Fibroblast of the aortic adventitia (primary cell): ENCODE measurements at regions not wholly inside any gene's neighbourhood (a gene's known extent, or its start where the extent isn't known, plus 50 kb on each side); places are given as distances from the start of the nearest gene placed in this dataset.

Experiments used
- DNase-seq: peaks from one replicate; pipeline ENCODE4 v3.0.0-alpha.2; 2010; ENCODE audit warnings: low read depth
- H3K4me3 ChIP-seq: 2 replicates; pipeline ENCODE4 v1.5.1; 2011; ENCODE audit warnings: low read depth, mild to moderate bottlenecking, control low read depth, low read length, moderate library complexity
- TF ChIP-seq, protein P1 (sequence below): IDR thresholded peaks from 2 replicates; pipeline ENCODE4 v1.5.1; 2011; ENCODE audit warnings: mild to moderate bottlenecking, low read length, control low read depth, inconsistent platforms; ENCODE audit not compliant: insufficient read depth

DNA sequence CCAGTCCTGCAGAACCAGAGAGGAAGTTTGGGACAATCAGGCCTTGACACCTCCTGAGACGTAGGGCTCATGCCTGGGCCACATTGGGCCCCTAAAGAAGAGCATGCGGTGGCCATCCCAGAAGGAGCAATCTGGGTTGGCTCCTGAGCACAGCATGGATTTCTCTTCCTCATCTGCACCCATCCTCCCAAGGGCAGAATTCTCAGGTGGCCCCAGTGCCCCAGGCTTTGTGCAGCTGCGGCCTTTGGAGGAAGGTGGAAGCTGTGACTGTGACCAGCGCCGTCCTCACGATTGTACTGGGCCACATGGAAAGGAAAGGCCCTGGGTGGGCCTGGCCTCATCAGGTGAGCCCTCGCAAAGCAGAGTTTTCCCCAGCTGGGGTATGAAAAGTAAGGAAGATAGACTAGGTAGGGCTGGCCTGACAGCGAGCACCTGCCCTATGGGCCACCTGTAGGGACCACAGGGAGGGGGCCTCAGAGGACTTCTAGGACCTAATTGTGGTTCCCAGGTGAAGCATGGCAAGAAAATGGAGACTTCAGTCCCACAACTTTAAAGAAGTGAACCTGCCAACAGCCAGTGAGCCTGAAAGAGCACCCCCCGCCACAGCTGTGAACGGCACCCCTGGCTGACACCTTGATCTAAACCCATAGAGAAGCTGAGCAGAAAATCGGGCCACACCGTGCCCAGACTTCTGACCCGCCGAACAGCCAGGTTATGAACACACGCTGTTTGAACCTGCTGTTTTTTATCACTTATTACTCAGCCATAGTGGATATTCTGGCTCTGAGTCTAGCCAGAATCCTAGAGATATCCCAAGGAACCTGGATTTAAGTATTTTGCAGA, 164.1 kb downstream of the IRX2 start:
- no peak for DNase-seq
- no peak overlapping the region for H3K4me3 ChIP-seq

DNA sequence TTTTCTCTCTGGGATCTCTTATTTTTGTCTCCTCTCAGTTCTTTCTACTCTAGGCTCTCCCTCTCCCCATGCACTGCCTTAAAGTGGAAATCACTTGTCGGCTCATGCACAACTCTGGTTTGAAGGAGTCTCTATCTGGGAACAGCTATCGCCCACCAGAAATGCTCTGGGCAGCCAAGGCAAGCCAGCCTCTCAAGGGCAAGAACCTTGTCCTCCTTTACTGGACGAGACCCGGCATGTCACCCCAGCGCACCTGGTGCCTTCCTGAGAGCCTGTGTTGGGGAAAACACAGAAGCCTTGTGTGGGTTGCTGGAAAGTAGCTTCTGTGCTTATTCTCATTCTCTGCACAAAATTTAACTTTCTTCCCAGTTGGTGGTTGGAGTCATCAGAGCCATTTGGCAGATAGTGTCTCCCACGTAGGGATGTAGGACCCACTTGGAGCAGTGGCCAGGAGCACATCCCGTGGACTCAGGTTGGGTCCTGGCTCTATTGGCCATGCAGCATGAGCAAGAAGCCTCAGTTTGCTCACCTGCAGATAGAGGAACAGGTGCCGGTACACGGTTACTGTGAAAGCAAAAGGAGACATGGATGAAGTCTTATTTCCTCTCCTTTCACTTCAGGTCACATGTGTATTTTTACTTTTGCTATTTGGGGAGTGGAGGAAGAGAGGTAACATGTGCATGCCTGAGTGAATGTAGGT, 165.3 kb downstream of the IRX2 start:
- TF ChIP-seq, protein P1, sequence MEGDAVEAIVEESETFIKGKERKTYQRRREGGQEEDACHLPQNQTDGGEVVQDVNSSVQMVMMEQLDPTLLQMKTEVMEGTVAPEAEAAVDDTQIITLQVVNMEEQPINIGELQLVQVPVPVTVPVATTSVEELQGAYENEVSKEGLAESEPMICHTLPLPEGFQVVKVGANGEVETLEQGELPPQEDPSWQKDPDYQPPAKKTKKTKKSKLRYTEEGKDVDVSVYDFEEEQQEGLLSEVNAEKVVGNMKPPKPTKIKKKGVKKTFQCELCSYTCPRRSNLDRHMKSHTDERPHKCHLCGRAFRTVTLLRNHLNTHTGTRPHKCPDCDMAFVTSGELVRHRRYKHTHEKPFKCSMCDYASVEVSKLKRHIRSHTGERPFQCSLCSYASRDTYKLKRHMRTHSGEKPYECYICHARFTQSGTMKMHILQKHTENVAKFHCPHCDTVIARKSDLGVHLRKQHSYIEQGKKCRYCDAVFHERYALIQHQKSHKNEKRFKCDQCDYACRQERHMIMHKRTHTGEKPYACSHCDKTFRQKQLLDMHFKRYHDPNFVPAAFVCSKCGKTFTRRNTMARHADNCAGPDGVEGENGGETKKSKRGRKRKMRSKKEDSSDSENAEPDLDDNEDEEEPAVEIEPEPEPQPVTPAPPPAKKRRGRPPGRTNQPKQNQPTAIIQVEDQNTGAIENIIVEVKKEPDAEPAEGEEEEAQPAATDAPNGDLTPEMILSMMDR, result no peak
- H3K4me3 ChIP-seq, result no peak overlapping the region
- DNase-seq, result no peak

More for the DNA sequence above, 164.1 kb downstream of the IRX2 start:
- TF ChIP-seq, protein P1, result no peak

DNA sequence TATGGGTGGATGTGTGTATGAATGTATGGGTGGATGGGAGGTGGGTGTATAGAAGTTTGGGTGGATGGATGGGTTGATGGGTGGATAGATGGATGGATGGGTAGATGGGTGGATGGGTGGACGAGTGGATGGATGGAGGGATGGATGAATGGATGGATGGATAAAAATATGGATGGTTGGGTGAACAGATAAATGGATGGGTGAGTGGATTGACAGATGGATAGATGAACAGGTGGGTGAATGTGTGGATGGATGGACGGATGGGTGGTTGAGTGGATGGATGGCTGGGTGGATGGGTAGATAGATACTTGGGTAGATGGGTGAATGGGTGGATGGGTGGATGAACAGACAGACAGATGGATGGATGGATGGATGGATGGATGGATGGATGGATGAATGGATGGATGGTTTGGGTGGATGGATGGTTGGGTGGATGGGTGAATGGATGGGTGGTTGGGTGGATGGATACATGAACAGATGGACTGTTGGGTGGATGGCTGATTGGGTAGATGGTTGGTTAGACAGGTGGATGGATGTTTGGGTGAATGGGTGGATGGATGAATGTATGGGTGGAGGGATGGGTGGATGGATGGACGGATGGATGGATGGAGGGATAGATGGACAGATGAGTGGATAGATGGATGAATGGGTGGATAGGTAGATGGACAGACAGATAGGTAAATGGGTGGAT, 166.8 kb downstream of the IRX2 start:
- TF ChIP-seq, protein P1, result no peak
- H3K4me3 ChIP-seq, result no peak overlapping the region
- DNase-seq, result no peak

DNA sequence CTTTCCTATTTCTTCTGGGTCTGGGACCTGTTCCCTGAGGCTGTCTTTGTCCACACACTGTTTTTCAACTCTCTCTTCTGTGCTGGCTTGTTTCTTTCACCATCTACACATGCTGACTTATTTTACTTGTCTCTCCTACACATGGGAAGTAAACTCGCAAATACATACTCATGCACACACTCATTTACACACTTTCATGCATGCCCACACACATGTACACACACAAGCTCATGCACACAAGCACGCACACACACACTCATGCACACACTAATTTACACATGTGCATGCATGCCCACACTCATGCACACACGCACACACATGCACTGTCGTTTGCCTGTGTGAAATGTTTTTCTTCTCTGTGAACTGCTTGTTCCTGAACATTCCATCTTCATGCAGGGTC, 169.0 kb downstream of the IRX2 start:
- TF ChIP-seq, protein P1, result no peak

DNA sequence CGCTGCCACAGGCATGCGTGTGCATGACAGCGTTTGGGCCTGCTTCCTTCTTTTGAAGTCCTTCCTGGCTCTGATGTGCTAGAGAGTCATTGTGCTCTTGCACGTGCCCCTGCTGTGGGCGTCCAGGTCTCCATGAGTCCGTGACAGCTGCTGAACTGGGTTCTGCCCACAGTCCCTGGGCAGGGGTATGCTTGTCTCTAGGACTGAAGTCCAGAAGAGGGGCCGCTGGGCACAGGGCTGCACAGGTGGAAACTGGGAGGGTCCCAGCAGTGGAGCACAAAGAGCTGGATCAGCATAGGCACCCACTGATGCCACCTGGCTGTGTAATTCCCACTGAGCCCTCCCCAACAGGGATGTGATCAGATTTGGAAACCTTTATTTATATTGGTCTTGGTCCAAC, 169.4 kb downstream of the IRX2 start:
- H3K4me3 ChIP-seq, result no peak overlapping the region
- TF ChIP-seq, protein P1, result no peak
- DNase-seq, result no peak

More for the DNA sequence above, 169.0 kb downstream of the IRX2 start:
- no peak overlapping the region for H3K4me3 ChIP-seq
- DNase-seq, result no peak

DNA sequence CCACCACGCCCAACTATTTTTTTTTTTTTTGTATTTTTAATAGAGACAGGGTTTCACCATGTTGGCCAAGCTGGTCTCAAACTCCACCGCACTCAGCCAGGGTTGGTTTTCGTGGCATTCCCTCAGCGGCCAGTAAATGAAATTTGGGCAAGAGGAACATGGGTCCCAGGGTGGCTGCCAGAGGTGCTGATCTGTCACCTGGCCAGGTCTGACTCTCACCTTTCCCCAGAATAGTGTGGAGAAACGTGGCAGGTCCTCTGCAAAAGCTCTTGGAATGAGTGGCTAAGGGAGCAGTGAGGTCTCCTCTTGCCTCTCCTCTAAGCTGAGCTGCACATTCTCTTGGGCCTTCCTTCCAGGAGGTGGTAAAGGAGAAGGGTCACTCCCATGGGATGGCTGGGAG, 170.1 kb downstream of the IRX2 start:
- TF ChIP-seq, protein P1, result no peak
- DNase-seq, result no peak
- H3K4me3 ChIP-seq, result no peak overlapping the region
